Body of pancreas (tissue), 4 donors: ENCODE measurements at regions not wholly inside any gene's neighbourhood (a gene's known extent, or its start where the extent isn't known, plus 50 kb on each side); places are given as distances from the start of the nearest gene placed in this dataset.

ENCODE experiments used
- POLR2A ChIP-seq, 3 donors: fragments of 450-650 bp; IDR thresholded peaks; one replicate each; pipeline ENCODE4 v1.6.1; 2016; ENCODE audit warnings: antibody characterized with exemption in 3 of 3, mild to moderate bottlenecking in 2 of 3
- TF ChIP-seq, protein P1 (sequence below), 7 experiments: fragments of 450-650 bp in 4 of 7; fragments of 200-600 bp in 3 of 7; sonication (generic) in 3 of 7; IDR thresholded peaks; one replicate each; pipeline ENCODE4 v1.5.1; 2016 to 2019; ENCODE audit warnings: antibody characterized with exemption in 7 of 7

DNA sequence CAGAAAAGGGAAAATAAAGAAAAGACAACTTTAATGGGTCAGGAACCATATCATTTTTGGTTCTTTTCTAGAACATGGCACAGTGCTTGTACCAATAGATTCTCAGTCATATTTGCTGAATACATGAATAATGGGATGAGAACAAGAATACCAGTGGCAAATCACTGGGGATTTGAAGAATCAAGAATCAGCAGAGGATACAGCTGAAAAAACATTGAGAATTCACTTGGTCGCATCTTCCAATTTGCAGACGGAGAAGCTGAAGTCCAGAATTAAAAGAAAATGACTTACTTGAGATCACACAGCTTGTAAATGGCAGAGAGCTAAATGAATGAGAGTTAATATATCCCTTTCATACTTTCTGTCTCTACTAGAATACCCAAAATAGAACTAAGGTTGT, 362.2 kb downstream of the RAD51AP2 start:
- TF ChIP-seq, protein P1, sequence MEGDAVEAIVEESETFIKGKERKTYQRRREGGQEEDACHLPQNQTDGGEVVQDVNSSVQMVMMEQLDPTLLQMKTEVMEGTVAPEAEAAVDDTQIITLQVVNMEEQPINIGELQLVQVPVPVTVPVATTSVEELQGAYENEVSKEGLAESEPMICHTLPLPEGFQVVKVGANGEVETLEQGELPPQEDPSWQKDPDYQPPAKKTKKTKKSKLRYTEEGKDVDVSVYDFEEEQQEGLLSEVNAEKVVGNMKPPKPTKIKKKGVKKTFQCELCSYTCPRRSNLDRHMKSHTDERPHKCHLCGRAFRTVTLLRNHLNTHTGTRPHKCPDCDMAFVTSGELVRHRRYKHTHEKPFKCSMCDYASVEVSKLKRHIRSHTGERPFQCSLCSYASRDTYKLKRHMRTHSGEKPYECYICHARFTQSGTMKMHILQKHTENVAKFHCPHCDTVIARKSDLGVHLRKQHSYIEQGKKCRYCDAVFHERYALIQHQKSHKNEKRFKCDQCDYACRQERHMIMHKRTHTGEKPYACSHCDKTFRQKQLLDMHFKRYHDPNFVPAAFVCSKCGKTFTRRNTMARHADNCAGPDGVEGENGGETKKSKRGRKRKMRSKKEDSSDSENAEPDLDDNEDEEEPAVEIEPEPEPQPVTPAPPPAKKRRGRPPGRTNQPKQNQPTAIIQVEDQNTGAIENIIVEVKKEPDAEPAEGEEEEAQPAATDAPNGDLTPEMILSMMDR (IDR thresholded peaks at IDR 0.05): no peak
- TF ChIP-seq POLR2A (IDR thresholded peaks at IDR 0.05): no peak
